ENCODE measurements at regions not wholly inside any gene's neighbourhood (a gene's known extent, or its start where the extent isn't known, plus 50 kb on each side); places are given as distances from the start of the nearest gene placed in this dataset.

- Mint-ChIP-seq H3K4me1 (no peaks in the 10 kb centered on the region), H3K36me3 (no peaks in the 10 kb centered on the region), H3K27ac (no peak overlapping the region), H3K4me3 (no peak overlapping the region), H3K9me3 (peaks cover 0 to 1% (median 0%) of the 10 kb centered on the region in 7 donors), H3K27me3 (ENCODE audit: low read depth in 3 of 3) (no peaks in the 10 kb centered on the region)
- no peaks in the 10 kb centered on the region for H3K79me2 ChIP-seq (ENCODE audit: insufficient read depth, low read length)
- H3K9ac ChIP-seq (ENCODE audit: insufficient read depth, low read length, poor library complexity, severe bottlenecking) = no peak overlapping the region
- H3K9me3 ChIP-seq (replicated peaks in 1 of 2; ENCODE audit: control insufficient read depth in 1 of 2, insufficient read depth in 1 of 2, low read length in 2 of 2) = no peaks in the 10 kb centered on the region
- H3K4me2 ChIP-seq (replicated peaks; ENCODE audit: extremely low read depth, low read length, poor library complexity, severe bottlenecking) = no peak overlapping the region
- H3K36me3 ChIP-seq (replicated peaks in 1 of 2; ENCODE audit: control insufficient read depth in 1 of 2, insufficient read depth in 2 of 2, low read length in 2 of 2) = no peaks in the 10 kb centered on the region
- H4K20me1 ChIP-seq (ENCODE audit: insufficient read depth, low read length) = no peaks in the 10 kb centered on the region
- no peak overlapping the region for H2AFZ ChIP-seq (ENCODE audit: insufficient read depth, low read depth, low read length, poor library complexity, severe bottlenecking)
- 80% methylated on average over 2 of the region's 6 CpGs for WGBS (ENCODE audit: insufficient coverage)
- no peak for DNase-seq
- H3K27ac ChIP-seq (ENCODE audit: low read depth in 1 of 2, low read length in 2 of 2) = no peak overlapping the region
- no peaks in the 10 kb centered on the region for H3K4me1 ChIP-seq (ENCODE audit: control insufficient read depth in 1 of 2, insufficient read depth in 2 of 2, low read length in 2 of 2)
- H3K4me3 ChIP-seq (replicated peaks in 1 of 3; ENCODE audit: low read depth in 2 of 3, low read length in 3 of 3) = no peak overlapping the region
- intact Hi-C loops (cut with micrococcal nuclease) = no loop called here
- no peaks in the 10 kb centered on the region for H3K27me3 ChIP-seq (ENCODE audit: control insufficient read depth in 2 of 2, insufficient read depth in 2 of 2, low read length in 2 of 2)
- no peak for TF ChIP-seq CTCF (IDR thresholded peaks at IDR 0.05)
Measured at GRCh38 chr3:176850498-176850897, 346.8 kb downstream of the TBL1XR1 start.

GRCh38 chr3:176848431-176849214, 348.7 kb downstream of the TBL1XR1 start:
- no peak for TF ChIP-seq CTCF (IDR thresholded peaks at IDR 0.05)
- Histone ChIP-seq H3K27me3 (ENCODE audit: control insufficient read depth in 2 of 2, insufficient read depth in 2 of 2, low read length in 2 of 2) (no peaks in the 10 kb centered on the region), H3K9ac (ENCODE audit: insufficient read depth, low read length, poor library complexity, severe bottlenecking) (no peak overlapping the region), H3K27ac (ENCODE audit: low read depth in 1 of 2, low read length in 2 of 2) (no peak overlapping the region), H3K79me2 (ENCODE audit: insufficient read depth, low read length) (no peaks in the 10 kb centered on the region), H4K20me1 (ENCODE audit: insufficient read depth, low read length) (no peaks in the 10 kb centered on the region), H3K9me3 (replicated peaks in 1 of 2; ENCODE audit: control insufficient read depth in 1 of 2, insufficient read depth in 1 of 2, low read length in 2 of 2) (no peaks in the 10 kb centered on the region), H3K4me1 (ENCODE audit: control insufficient read depth in 1 of 2, insufficient read depth in 2 of 2, low read length in 2 of 2) (no peaks in the 10 kb centered on the region), H2AFZ (ENCODE audit: insufficient read depth, low read depth, low read length, poor library complexity, severe bottlenecking) (no peak overlapping the region), H3K36me3 (replicated peaks in 1 of 2; ENCODE audit: control insufficient read depth in 1 of 2, insufficient read depth in 2 of 2, low read length in 2 of 2) (no peaks in the 10 kb centered on the region), H3K4me3 (replicated peaks in 1 of 3; ENCODE audit: low read depth in 2 of 3, low read length in 3 of 3) (no peak overlapping the region), H3K4me2 (replicated peaks; ENCODE audit: extremely low read depth, low read length, poor library complexity, severe bottlenecking) (no peak overlapping the region)
- WGBS (ENCODE audit: insufficient coverage) = 69% methylated on average over 3 of the region's 4 CpGs
- Mint-ChIP-seq H3K27ac (no peak overlapping the region), H3K4me3 (no peak overlapping the region), H3K9me3 (peaks cover 0 to 2% (median 0%) of the 10 kb centered on the region in 7 donors), H3K27me3 (ENCODE audit: low read depth in 3 of 3) (peaks cover 0 to 2% (median 0%) of the 10 kb centered on the region in 3 donors), H3K36me3 (no peaks in the 10 kb centered on the region), H3K4me1 (no peaks in the 10 kb centered on the region)
- intact Hi-C loops (cut with micrococcal nuclease) = no loop called here
- DNase-seq = no peak
